ENCODE measurements at regions not wholly inside any gene's neighbourhood (a gene's known extent, or its start where the extent isn't known, plus 50 kb on each side); places are given as distances from the start of the nearest gene placed in this dataset.
"Not testable (repeated sequence)": the region's sequence is repeated elsewhere in the genome, so short reads cannot be mapped to it uniquely, and the experiment has no call there.

GRCh38 chr9:115556432-115556831, 438.5 kb upstream of the TNC start:
- TF ChIP-seq ZFX (IDR thresholded peaks at IDR 0.05; ENCODE audit: borderline replicate concordance): no peak
- TF ChIP-seq, protein P1, sequence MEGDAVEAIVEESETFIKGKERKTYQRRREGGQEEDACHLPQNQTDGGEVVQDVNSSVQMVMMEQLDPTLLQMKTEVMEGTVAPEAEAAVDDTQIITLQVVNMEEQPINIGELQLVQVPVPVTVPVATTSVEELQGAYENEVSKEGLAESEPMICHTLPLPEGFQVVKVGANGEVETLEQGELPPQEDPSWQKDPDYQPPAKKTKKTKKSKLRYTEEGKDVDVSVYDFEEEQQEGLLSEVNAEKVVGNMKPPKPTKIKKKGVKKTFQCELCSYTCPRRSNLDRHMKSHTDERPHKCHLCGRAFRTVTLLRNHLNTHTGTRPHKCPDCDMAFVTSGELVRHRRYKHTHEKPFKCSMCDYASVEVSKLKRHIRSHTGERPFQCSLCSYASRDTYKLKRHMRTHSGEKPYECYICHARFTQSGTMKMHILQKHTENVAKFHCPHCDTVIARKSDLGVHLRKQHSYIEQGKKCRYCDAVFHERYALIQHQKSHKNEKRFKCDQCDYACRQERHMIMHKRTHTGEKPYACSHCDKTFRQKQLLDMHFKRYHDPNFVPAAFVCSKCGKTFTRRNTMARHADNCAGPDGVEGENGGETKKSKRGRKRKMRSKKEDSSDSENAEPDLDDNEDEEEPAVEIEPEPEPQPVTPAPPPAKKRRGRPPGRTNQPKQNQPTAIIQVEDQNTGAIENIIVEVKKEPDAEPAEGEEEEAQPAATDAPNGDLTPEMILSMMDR (IDR thresholded peaks at IDR 0.05): no peak
- H3K27ac ChIP-seq: no peak overlapping the region

DNA sequence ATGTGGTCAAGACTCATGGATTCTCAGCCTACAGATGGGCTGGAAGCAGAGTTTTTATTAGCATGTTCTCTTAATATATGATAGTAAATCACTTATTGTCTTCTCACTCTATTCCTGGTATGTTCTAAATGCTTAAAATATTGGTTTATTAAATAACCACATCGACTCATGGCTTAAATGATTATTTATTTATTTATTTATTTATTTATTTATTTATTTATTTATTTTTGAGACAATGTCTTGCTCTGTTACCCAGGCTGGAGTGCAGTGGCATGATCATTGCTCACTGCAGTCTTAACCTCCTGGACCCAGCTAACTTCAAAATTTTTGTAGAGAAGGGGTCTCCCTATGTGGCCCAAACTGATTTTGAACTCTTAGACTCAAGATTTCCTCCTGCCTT, 457.2 kb upstream of the TNC start:
- no peak for TF ChIP-seq ZFX (IDR thresholded peaks at IDR 0.05; ENCODE audit: borderline replicate concordance)
- TF ChIP-seq, protein P1 (IDR thresholded peaks at IDR 0.05): no peak
- H3K27ac ChIP-seq: no peak overlapping the region

GRCh38 chr9:115585458-115585857, 467.5 kb upstream of the TNC start:
- not testable (repeated sequence) for H3K27ac ChIP-seq

GRCh38 chr9:115587310-115587709, 469.4 kb upstream of the TNC start:
- H3K27ac ChIP-seq: no peak overlapping the region
- no peak for TF ChIP-seq ZFX (IDR thresholded peaks at IDR 0.05; ENCODE audit: borderline replicate concordance)
- TF ChIP-seq, protein P1 (IDR thresholded peaks at IDR 0.05): no peak

DNA sequence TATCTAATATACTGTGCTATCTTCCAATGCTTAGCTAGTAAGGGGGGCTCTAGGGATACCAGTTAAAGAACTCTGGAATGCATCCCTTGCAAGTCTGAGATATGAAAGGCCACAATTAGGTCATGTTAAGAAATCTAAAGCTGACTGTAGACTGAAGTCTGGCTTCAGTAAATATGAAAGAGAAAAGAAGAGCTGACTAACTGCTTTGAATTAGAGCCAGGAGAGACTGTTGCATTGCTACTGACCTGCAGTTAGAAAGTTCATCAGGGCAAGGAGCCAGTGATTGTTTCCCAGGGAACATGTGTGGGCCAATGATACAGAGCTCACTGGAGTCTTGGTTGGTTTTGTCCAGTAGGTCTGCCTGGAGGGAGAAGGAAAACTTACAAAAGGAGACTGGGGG, 472.1 kb upstream of the TNC start:
- H3K27ac ChIP-seq: no peak overlapping the region
- no peak for TF ChIP-seq ZFX (IDR thresholded peaks at IDR 0.05; ENCODE audit: borderline replicate concordance)
- TF ChIP-seq, protein P1 (IDR thresholded peaks at IDR 0.05): no peak

- no peak for TF ChIP-seq ZFX (IDR thresholded peaks at IDR 0.05; ENCODE audit: borderline replicate concordance)
- TF ChIP-seq, protein P1 (IDR thresholded peaks at IDR 0.05): peak; percentile 95
- peak overlapping the region; percentile 63 for H3K27ac ChIP-seq
Measured at GRCh38 chr9:115591584-115591984, 473.6 kb upstream of the TNC start.

DNA sequence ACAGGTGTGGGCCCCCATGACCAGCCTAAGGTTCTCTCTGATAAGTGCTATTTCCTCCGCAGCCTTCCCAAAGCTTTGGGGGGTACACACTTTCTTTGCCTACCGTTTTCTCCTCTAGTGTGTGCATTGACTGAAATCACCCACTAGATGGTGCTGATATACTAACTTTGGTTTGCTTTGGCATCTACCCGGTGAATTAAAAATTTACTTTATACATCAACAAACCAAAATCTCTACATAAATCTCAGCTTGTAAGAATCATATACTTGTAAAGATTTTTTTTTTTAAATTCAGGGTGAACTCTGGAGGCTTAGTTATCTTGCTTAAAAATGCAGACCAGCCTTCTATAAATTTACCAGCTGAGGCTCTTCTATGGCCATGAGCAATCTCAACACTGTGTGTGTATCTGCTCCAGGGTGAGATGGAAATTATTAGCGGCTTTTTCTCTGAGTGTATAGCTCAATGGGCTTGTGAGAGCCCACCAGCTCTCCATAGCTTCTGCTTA, 475.7 kb upstream of the TNC start:
- no peak for TF ChIP-seq ZFX (IDR thresholded peaks at IDR 0.05; ENCODE audit: borderline replicate concordance)
- TF ChIP-seq, protein P1 (IDR thresholded peaks at IDR 0.05): peak; percentile 79
- H3K27ac ChIP-seq: no peak overlapping the region

- TF ChIP-seq, protein P1 (IDR thresholded peaks at IDR 0.05): no peak
- TF ChIP-seq ZFX (IDR thresholded peaks at IDR 0.05; ENCODE audit: borderline replicate concordance): no peak
- no peak overlapping the region for H3K27ac ChIP-seq
Measured at GRCh38 chr9:115594557-115594956, 476.6 kb upstream of the TNC start.

Data from 22Rv1 (cell line).